C4-2B (cell line): ENCODE measurements at regions not wholly inside any gene's neighbourhood (a gene's known extent, or its start where the extent isn't known, plus 50 kb on each side); places are given as distances from the start of the nearest gene placed in this dataset.

Source experiments
- CTCF ChIP-seq: fragments of 450-650 bp; conservative IDR thresholded peaks from 2 replicates; pipeline ENCODE4 v1.5.1; 2017; ENCODE audit warnings: mild to moderate bottlenecking
- ZFX ChIP-seq: fragments of 450-650 bp; IDR thresholded peaks from 2 replicates; pipeline ENCODE4 v1.6.1; 2017

- TF ChIP-seq CTCF (no peak), ZFX (no peak)
Observed at GRCh38 chr4:100302061-100303026, 112.1 kb upstream of the DDIT4L start.
